SK-N-SH treated with all-trans-retinoic acid at 6 μM for 48 hours (cell line): ENCODE measurements at regions not wholly inside any gene's neighbourhood (a gene's known extent, or its start where the extent isn't known, plus 50 kb on each side); places are given as distances from the start of the nearest gene placed in this dataset.
A peak's percentile ranks its signal among the peaks of the same experiment; 100 is the strongest.

Experiments used
- ATAC-seq: fragments of 200-7000 bp; cut with Tn5 transposase; 3 replicates; pipeline ENCODE4 v1.9.1; 2020; ENCODE audit warnings: mild to moderate bottlenecking, moderate library complexity
- ARNTL ChIP-seq: fragments of 450-650 bp; formaldehyde crosslinking; IDR thresholded peaks from 2 replicates; pipeline ENCODE4 v1.5.0; 2020; ENCODE audit warnings: low read depth, mild to moderate bottlenecking, moderate library complexity, borderline replicate concordance
- BACH2 ChIP-seq: fragments of 250-450 bp; sonication (Bioruptor Pico); IDR thresholded peaks from 2 replicates; pipeline ENCODE4 v1.9.0; 2021; ENCODE audit warnings: mild to moderate bottlenecking, borderline replicate concordance
- ESRRG ChIP-seq: fragments of 250-450 bp; sonication (Bioruptor Pico); IDR thresholded peaks from 2 replicates; pipeline ENCODE4 v1.6.1; 2021; ENCODE audit warnings: mild to moderate bottlenecking
- GLIS3 ChIP-seq: fragments of 250-450 bp; sonication (Bioruptor Pico); IDR thresholded peaks from 2 replicates; pipeline ENCODE4 v1.5.0; 2020; ENCODE audit warnings: mild to moderate bottlenecking, moderate library complexity
- ISL1 ChIP-seq: fragments of 250-450 bp; sonication (Bioruptor Pico); IDR thresholded peaks from 2 replicates; pipeline ENCODE4 v2.1.2; 2022; ENCODE audit warnings: mild to moderate bottlenecking, moderate library complexity
- OSR1 ChIP-seq: fragments of 250-450 bp; sonication (Bioruptor Pico); IDR thresholded peaks from 2 replicates; pipeline ENCODE4 v1.8.0; 2022; ENCODE audit warnings: moderate library complexity, mild to moderate bottlenecking, inconsistent platforms
- PATZ1 ChIP-seq: fragments of 250-450 bp; sonication (Bioruptor Pico); IDR thresholded peaks from 2 replicates; pipeline ENCODE4 v1.8.0; 2020; ENCODE audit warnings: mild to moderate bottlenecking, moderate library complexity, borderline replicate concordance
- PPARA ChIP-seq: fragments of 250-450 bp; sonication (Bioruptor Pico); IDR thresholded peaks from 2 replicates; pipeline ENCODE4 v1.5.0; 2020; ENCODE audit warnings: mild to moderate bottlenecking, borderline replicate concordance
- RARB ChIP-seq: fragments of 250-450 bp; sonication (Bioruptor Pico); IDR thresholded peaks from 2 replicates; pipeline ENCODE4 v1.8.0; 2021; ENCODE audit warnings: mild to moderate bottlenecking, moderate library complexity
- TCF4 ChIP-seq: fragments of 250-450 bp; sonication (Bioruptor Pico); IDR thresholded peaks from 2 replicates; pipeline ENCODE4 v1.8.0; 2021; ENCODE audit warnings: mild to moderate bottlenecking, moderate library complexity, borderline replicate concordance
- TOX ChIP-seq: fragments of 250-450 bp; sonication (Bioruptor Pico); IDR thresholded peaks from 2 replicates; pipeline ENCODE4 v1.8.0; 2021; ENCODE audit warnings: mild to moderate bottlenecking, moderate library complexity, borderline replicate concordance
- ZFP3 ChIP-seq: fragments of 250-450 bp; sonication (Bioruptor Pico); IDR thresholded peaks from 2 replicates; pipeline ENCODE4 v1.5.0; 2020; ENCODE audit warnings: mild to moderate bottlenecking, moderate library complexity
- ZFP30 ChIP-seq: fragments of 450-650 bp; formaldehyde crosslinking; IDR thresholded peaks from 2 replicates; pipeline ENCODE4 v1.5.0; 2022; ENCODE audit warnings: mild to moderate bottlenecking, moderate library complexity
- ZNF565 ChIP-seq: fragments of 450-650 bp; formaldehyde crosslinking; conservative IDR thresholded peaks from 2 replicates; pipeline ENCODE4 v1.5.0; 2020; ENCODE audit warnings: low read depth, mild to moderate bottlenecking, moderate library complexity
- ZNF70 ChIP-seq: fragments of 450-650 bp; formaldehyde crosslinking; IDR thresholded peaks from 2 replicates; pipeline ENCODE4 v1.5.0; 2020; ENCODE audit warnings: mild to moderate bottlenecking, moderate library complexity
- ZNF8 ChIP-seq: fragments of 450-650 bp; formaldehyde crosslinking; IDR thresholded peaks from 2 replicates; pipeline ENCODE4 v1.5.0; 2020; ENCODE audit warnings: mild to moderate bottlenecking, moderate library complexity
- TF ChIP-seq, protein P1 (sequence below): fragments of 250-450 bp; sonication (Bioruptor Pico); IDR thresholded peaks from 2 replicates; pipeline ENCODE4 v1.5.1; 2020; ENCODE audit warnings: low read depth, mild to moderate bottlenecking, moderate library complexity
- TF ChIP-seq, protein P2 (sequence below): fragments of 250-450 bp; sonication (Bioruptor Pico); IDR thresholded peaks from 2 replicates; pipeline ENCODE4 v1.5.0; 2020; ENCODE audit warnings: mild to moderate bottlenecking, moderate library complexity
- TF ChIP-seq, protein P3 (sequence below): fragments of 250-450 bp; sonication (Bioruptor Pico); IDR thresholded peaks from 2 replicates; pipeline ENCODE4 v1.8.0; 2021; ENCODE audit warnings: low read depth, mild to moderate bottlenecking, moderate library complexity, borderline replicate concordance

DNA sequence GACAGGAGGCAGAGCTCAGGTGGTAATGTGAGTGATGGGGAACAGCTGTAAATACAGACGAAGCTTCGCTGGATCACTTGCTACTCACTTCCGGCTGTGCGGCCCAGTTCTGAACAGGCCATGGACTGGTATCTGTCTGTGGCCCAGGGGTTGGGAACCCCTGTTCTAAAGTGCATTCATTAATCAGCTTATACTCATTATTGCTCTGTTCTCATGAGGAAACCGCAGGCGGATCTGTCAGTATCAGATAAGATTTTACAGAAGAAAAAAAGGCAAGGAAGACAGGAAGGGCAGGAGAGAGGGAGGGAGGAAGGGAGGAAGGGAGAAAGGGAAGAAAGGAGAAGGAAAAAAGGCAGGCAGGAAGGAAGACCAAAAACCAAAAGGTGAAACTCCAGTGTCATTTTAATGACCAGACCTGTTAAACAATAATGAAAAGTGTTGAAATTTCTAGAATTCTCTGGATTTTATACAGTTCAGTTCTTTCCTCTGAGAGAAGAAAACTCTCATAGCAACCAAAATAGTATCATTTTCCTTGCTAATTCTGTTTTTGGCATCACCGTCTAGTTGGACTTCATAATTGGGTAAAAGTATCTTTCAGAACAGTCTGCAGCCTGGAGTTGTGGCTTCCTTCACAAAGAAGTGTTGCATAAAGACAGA, 128.0 kb upstream of the PROK2 start:
- TF ChIP-seq GLIS3 (CRISPR knock-in tag) (no peak), OSR1 (CRISPR knock-in tag) (no peak), ZNF8 (CRISPR knock-in tag) (no peak), RARB (CRISPR knock-in tag) (no peak), ZNF70 (no peak), BACH2 (CRISPR knock-in tag) (no peak), PATZ1 (CRISPR knock-in tag) (no peak)
- ATAC-seq = no peak

- no peak for ATAC-seq
- no peak for TF ChIP-seq ISL1 (CRISPR knock-in tag)
- no peak for TF ChIP-seq BACH2 (CRISPR knock-in tag)
- no peak for TF ChIP-seq GLIS3 (CRISPR knock-in tag)
- no peak for TF ChIP-seq PATZ1 (CRISPR knock-in tag)
- TF ChIP-seq, protein P1, sequence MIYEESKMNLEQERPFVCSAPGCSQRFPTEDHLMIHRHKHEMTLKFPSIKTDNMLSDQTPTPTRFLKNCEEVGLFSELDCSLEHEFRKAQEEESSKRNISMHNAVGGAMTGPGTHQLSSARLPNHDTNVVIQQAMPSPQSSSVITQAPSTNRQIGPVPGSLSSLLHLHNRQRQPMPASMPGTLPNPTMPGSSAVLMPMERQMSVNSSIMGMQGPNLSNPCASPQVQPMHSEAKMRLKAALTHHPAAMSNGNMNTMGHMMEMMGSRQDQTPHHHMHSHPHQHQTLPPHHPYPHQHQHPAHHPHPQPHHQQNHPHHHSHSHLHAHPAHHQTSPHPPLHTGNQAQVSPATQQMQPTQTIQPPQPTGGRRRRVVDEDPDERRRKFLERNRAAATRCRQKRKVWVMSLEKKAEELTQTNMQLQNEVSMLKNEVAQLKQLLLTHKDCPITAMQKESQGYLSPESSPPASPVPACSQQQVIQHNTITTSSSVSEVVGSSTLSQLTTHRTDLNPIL = no peak
- TF ChIP-seq, protein P2, sequence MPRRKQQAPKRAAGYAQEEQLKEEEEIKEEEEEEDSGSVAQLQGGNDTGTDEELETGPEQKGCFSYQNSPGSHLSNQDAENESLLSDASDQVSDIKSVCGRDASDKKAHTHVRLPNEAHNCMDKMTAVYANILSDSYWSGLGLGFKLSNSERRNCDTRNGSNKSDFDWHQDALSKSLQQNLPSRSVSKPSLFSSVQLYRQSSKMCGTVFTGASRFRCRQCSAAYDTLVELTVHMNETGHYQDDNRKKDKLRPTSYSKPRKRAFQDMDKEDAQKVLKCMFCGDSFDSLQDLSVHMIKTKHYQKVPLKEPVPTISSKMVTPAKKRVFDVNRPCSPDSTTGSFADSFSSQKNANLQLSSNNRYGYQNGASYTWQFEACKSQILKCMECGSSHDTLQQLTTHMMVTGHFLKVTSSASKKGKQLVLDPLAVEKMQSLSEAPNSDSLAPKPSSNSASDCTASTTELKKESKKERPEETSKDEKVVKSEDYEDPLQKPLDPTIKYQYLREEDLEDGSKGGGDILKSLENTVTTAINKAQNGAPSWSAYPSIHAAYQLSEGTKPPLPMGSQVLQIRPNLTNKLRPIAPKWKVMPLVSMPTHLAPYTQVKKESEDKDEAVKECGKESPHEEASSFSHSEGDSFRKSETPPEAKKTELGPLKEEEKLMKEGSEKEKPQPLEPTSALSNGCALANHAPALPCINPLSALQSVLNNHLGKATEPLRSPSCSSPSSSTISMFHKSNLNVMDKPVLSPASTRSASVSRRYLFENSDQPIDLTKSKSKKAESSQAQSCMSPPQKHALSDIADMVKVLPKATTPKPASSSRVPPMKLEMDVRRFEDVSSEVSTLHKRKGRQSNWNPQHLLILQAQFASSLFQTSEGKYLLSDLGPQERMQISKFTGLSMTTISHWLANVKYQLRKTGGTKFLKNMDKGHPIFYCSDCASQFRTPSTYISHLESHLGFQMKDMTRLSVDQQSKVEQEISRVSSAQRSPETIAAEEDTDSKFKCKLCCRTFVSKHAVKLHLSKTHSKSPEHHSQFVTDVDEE (CRISPR knock-in tag) = no peak
- TF ChIP-seq ZNF70 = no peak
- TF ChIP-seq, protein P3, sequence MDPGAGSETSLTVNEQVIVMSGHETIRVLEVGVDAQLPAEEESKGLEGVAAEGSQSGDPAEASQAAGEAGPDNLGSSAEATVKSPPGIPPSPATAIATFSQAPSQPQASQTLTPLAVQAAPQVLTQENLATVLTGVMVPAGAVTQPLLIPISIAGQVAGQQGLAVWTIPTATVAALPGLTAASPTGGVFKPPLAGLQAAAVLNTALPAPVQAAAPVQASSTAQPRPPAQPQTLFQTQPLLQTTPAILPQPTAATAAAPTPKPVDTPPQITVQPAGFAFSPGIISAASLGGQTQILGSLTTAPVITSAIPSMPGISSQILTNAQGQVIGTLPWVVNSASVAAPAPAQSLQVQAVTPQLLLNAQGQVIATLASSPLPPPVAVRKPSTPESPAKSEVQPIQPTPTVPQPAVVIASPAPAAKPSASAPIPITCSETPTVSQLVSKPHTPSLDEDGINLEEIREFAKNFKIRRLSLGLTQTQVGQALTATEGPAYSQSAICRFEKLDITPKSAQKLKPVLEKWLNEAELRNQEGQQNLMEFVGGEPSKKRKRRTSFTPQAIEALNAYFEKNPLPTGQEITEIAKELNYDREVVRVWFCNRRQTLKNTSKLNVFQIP (CRISPR knock-in tag) = no peak
- TF ChIP-seq ZNF8 (CRISPR knock-in tag) = no peak
- no peak for TF ChIP-seq PPARA (CRISPR knock-in tag)
- no peak for TF ChIP-seq ARNTL (CRISPR knock-in tag)
- TF ChIP-seq ZNF565 (CRISPR knock-in tag) = no peak
- TF ChIP-seq TCF4 (CRISPR knock-in tag) = no peak
- no peak for TF ChIP-seq ZFP30 (CRISPR knock-in tag)
- TF ChIP-seq ESRRG (CRISPR knock-in tag) = no peak
- TF ChIP-seq ZFP3 (CRISPR knock-in tag) = no peak
- no peak for TF ChIP-seq TOX (CRISPR knock-in tag)
- TF ChIP-seq, all 23 proteins: peak for 0
Observed at GRCh38 chr3:71910108-71910507, 125.2 kb upstream of the PROK2 start.

DNA sequence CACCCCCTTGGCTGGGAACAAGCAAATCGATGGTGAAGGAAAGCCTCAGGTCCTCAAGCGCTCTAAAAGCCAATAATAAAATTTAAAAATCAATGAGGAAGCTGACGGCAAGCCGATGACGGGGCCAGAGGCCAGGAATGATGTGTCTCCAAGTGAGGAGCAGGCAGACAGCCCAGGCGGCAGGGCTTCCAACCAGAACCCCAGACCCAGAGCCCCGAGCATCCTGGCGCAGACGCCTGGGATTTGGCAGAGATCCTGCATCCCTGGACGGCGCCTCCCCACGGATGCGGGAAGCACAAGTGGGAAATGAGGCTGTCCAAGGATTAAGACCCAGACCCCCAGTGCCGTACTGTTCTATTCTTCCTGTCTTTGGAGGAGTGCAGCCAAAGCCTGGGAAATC, 123.0 kb upstream of the PROK2 start:
- ATAC-seq = no peak; the same call in 2 of the 3 replicates
- TF ChIP-seq TCF4 (CRISPR knock-in tag) = peak; percentile 36; the same call in 1 of the 2 replicates
- no peak for TF ChIP-seq ZNF8 (CRISPR knock-in tag)
